Suppressor macrophage (primary cell): ENCODE measurements at regions not wholly inside any gene's neighbourhood (a gene's known extent, or its start where the extent isn't known, plus 50 kb on each side); places are given as distances from the start of the nearest gene placed in this dataset.
A peak's percentile ranks its signal among the peaks of the same experiment; 100 is the strongest.

Experiments used
- DNase-seq, 4 experiments: peaks; one replicate each; pipeline ENCODE4 v3.0.0-alpha.2; 2020 to 2022

GRCh38 chr2:64404002-64404731 lies 49.8 kb upstream of the LGALSL start:
- peak in 1 of 4 experiments; percentile 22 for DNase-seq
